K562 (cell line): ENCODE measurements at regions not wholly inside any gene's neighbourhood (a gene's known extent, or its start where the extent isn't known, plus 50 kb on each side); places are given as distances from the start of the nearest gene placed in this dataset.
"Not testable (repeated sequence)": the region's sequence is repeated elsewhere in the genome, so short reads cannot be mapped to it uniquely, and the experiment has no call there.

Source experiments
- CBX2 ChIP-seq: fragments of 200-600 bp; sonication (generic); IDR thresholded peaks from one replicate; pipeline ENCODE4 v1.6.1; 2012; ENCODE audit warnings: mild to moderate bottlenecking, low read length, inconsistent platforms; ENCODE audit not compliant: insufficient read depth, poor library complexity, severe bottlenecking
- EZH2 ChIP-seq: IDR thresholded peaks from 2 replicates; pipeline ENCODE4 v1.6.1; 2012; ENCODE audit warnings: low read depth, mild to moderate bottlenecking, inconsistent platforms, low read length, borderline replicate concordance
- FOXM1 ChIP-seq, 2 experiments: fragments of 450-650 bp in 1 of 2; sonication (generic) in 1 of 2; formaldehyde crosslinking in 1 of 2; IDR thresholded peaks; 2 replicates each; pipeline versions ENCODE4 v1.6.1 to v1.9.0; 2017 to 2022; ENCODE audit warnings: low read depth in 2 of 2, mild to moderate bottlenecking in 2 of 2, missing genetic modification reagents in 1 of 2, moderate library complexity in 1 of 2
- HCFC1 ChIP-seq: IDR thresholded peaks from 2 replicates; pipeline ENCODE4 v1.6.1; 2012; ENCODE audit warnings: low read depth, low read length, improper control_type of control experiment
- NR2C2 ChIP-seq, 2 experiments: fragments of 200-800 bp in 1 of 2; sonication (Bioruptor generic) in 1 of 2; sonication (generic) in 1 of 2; formaldehyde crosslinking in 1 of 2; IDR thresholded peaks; 2 replicates each; pipeline versions ENCODE4 v1.6.1 to v1.8.0; 2016 to 2022; ENCODE audit warnings: mild to moderate bottlenecking in 1 of 2, missing compliant biosample characterization in 1 of 2, missing genetic modification characterization in 1 of 2, missing genetic modification reagents in 1 of 2
- PHB2 ChIP-seq: fragments of 450-650 bp; IDR thresholded peaks from 2 replicates; pipeline ENCODE4 v1.6.1; 2017; ENCODE audit warnings: low read depth
- SIRT6 ChIP-seq: IDR thresholded peaks from one replicate; pipeline ENCODE4 v1.6.1; 2012; ENCODE audit warnings: low read depth, mild to moderate bottlenecking, control low read depth, inconsistent platforms, low read length, moderate library complexity
- TAF1 ChIP-seq: IDR thresholded peaks from 2 replicates; pipeline ENCODE4 v1.6.1; 2011; ENCODE audit warnings: mild to moderate bottlenecking, low read length, moderate library complexity; ENCODE audit not compliant: insufficient read depth, control insufficient read depth, severe bottlenecking; ENCODE audit errors: extremely low read depth
- ZC3H8 ChIP-seq: fragments of 450-650 bp; IDR thresholded peaks from 2 replicates; pipeline ENCODE4 v1.6.1; 2017
- TF ChIP-seq, protein P1 (sequence below): fragments of 250-450 bp; sonication (Bioruptor Pico); IDR thresholded peaks from 2 replicates; pipeline ENCODE4 v1.5.0; 2021; ENCODE audit warnings: mild to moderate bottlenecking, borderline replicate concordance
- TF ChIP-seq, protein P2 (sequence below): fragments of 250-450 bp; sonication (Bioruptor Pico); IDR thresholded peaks from 2 replicates; pipeline ENCODE4 v1.4.0; 2020; ENCODE audit warnings: borderline replicate concordance
- TF ChIP-seq, protein P3 (sequence below): IDR thresholded peaks from 2 replicates; pipeline ENCODE4 v1.6.1; 2016; ENCODE audit warnings: missing genetic modification characterization, missing compliant biosample characterization
- TF ChIP-seq, protein P4 (sequence below): fragments of 450-650 bp; IDR thresholded peaks from 2 replicates; pipeline ENCODE4 v1.6.1; 2014; ENCODE audit warnings: low read depth, mild to moderate bottlenecking, moderate library complexity, borderline replicate concordance
- TF ChIP-seq, protein P5 (sequence below): fragments of 250-450 bp; sonication (Bioruptor Pico); IDR thresholded peaks from 2 replicates; pipeline ENCODE4 v1.4.0; 2020; ENCODE audit warnings: mild to moderate bottlenecking, moderate library complexity

DNA sequence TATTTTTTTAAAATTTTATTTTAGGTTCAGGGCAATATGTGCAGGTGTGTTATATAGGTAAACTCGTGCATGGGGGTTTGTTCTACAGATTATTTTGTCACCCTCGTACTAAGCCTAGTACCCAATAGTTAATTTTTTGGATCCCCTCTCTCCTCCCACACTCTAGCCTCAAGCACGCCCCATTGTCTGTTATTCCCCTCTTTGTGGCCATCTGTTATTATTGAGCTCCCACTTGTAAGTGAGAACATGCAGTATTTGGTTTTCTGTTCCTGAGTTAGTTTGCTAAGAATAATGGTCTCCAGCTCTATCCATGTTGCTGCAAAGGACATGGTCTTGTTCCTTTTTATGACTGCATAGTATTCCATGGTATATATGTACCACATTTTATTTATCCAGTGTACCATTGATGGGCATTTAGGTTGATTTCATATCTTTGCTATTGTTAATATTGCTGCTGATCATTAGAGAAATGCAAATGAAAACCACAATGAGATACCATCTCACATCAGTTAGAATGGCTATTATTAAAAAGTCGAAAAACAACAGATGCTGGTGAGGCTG, 753.7 kb upstream of the CTNND2 start:
- not testable (repeated sequence) for TF ChIP-seq SIRT6; FOXM1 (IDR thresholded peaks at IDR 0.05; ENCODE audit: low read depth); FOXM1 (CRISPR knock-in tag; IDR thresholded peaks at IDR 0.05; ENCODE audit: low read depth); TAF1; PHB2; HCFC1; CBX2; NR2C2 (CRISPR knock-in tag; IDR thresholded peaks at IDR 0.05); NR2C2 (tag; IDR thresholded peaks at IDR 0.05); EZH2; ZC3H8
- TF ChIP-seq, protein P1, sequence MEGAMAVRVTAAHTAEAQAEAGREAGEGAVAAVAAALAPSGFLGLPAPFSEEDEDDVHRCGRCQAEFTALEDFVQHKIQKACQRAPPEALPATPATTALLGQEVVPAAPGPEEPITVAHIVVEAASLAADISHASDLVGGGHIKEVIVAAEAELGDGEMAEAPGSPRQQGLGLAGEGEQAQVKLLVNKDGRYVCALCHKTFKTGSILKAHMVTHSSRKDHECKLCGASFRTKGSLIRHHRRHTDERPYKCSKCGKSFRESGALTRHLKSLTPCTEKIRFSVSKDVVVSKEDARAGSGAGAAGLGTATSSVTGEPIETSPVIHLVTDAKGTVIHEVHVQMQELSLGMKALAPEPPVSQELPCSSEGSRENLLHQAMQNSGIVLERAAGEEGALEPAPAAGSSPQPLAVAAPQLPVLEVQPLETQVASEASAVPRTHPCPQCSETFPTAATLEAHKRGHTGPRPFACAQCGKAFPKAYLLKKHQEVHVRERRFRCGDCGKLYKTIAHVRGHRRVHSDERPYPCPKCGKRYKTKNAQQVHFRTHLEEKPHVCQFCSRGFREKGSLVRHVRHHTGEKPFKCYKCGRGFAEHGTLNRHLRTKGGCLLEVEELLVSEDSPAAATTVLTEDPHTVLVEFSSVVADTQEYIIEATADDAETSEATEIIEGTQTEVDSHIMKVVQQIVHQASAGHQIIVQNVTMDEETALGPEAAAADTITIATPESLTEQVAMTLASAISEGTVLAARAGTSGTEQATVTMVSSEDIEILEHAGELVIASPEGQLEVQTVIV (CRISPR knock-in tag) = not testable (repeated sequence)
- TF ChIP-seq, protein P2, sequence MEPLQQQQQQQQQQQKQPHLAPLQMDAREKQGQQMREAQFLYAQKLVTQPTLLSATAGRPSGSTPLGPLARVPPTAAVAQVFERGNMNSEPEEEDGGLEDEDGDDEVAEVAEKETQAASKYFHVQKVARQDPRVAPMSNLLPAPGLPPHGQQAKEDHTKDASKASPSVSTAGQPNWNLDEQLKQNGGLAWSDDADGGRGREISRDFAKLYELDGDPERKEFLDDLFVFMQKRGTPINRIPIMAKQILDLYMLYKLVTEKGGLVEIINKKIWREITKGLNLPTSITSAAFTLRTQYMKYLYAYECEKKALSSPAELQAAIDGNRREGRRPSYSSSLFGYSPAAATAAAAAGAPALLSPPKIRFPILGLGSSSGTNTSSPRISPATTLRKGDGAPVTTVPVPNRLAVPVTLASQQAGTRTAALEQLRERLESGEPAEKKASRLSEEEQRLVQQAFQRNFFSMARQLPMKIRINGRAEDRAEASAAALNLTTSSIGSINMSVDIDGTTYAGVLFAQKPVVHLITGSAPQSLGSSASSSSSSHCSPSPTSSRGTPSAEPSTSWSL (CRISPR knock-in tag) = not testable (repeated sequence)
- TF ChIP-seq, protein P3, sequence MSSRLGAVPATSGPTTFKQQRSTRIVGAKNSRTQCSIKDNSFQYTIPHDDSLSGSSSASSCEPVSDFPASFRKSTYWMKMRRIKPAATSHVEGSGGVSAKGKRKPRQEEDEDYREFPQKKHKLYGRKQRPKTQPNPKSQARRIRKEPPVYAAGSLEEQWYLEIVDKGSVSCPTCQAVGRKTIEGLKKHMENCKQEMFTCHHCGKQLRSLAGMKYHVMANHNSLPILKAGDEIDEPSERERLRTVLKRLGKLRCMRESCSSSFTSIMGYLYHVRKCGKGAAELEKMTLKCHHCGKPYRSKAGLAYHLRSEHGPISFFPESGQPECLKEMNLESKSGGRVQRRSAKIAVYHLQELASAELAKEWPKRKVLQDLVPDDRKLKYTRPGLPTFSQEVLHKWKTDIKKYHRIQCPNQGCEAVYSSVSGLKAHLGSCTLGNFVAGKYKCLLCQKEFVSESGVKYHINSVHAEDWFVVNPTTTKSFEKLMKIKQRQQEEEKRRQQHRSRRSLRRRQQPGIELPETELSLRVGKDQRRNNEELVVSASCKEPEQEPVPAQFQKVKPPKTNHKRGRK (tag) = not testable (repeated sequence)
- TF ChIP-seq, protein P4, sequence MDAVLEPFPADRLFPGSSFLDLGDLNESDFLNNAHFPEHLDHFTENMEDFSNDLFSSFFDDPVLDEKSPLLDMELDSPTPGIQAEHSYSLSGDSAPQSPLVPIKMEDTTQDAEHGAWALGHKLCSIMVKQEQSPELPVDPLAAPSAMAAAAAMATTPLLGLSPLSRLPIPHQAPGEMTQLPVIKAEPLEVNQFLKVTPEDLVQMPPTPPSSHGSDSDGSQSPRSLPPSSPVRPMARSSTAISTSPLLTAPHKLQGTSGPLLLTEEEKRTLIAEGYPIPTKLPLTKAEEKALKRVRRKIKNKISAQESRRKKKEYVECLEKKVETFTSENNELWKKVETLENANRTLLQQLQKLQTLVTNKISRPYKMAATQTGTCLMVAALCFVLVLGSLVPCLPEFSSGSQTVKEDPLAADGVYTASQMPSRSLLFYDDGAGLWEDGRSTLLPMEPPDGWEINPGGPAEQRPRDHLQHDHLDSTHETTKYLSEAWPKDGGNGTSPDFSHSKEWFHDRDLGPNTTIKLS = not testable (repeated sequence)
- TF ChIP-seq, protein P5, sequence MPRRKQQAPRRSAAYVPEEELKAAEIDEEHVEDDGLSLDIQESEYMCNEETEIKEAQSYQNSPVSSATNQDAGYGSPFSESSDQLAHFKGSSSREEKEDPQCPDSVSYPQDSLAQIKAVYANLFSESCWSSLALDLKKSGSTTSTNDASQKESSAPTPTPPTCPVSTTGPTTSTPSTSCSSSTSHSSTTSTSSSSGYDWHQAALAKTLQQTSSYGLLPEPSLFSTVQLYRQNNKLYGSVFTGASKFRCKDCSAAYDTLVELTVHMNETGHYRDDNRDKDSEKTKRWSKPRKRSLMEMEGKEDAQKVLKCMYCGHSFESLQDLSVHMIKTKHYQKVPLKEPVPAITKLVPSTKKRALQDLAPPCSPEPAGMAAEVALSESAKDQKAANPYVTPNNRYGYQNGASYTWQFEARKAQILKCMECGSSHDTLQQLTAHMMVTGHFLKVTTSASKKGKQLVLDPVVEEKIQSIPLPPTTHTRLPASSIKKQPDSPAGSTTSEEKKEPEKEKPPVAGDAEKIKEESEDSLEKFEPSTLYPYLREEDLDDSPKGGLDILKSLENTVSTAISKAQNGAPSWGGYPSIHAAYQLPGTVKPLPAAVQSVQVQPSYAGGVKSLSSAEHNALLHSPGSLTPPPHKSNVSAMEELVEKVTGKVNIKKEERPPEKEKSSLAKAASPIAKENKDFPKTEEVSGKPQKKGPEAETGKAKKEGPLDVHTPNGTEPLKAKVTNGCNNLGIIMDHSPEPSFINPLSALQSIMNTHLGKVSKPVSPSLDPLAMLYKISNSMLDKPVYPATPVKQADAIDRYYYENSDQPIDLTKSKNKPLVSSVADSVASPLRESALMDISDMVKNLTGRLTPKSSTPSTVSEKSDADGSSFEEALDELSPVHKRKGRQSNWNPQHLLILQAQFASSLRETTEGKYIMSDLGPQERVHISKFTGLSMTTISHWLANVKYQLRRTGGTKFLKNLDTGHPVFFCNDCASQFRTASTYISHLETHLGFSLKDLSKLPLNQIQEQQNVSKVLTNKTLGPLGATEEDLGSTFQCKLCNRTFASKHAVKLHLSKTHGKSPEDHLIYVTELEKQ (CRISPR knock-in tag) = not testable (repeated sequence)
